ENCODE measurements at regions not wholly inside any gene's neighbourhood (a gene's known extent, or its start where the extent isn't known, plus 50 kb on each side); places are given as distances from the start of the nearest gene placed in this dataset.

DNA sequence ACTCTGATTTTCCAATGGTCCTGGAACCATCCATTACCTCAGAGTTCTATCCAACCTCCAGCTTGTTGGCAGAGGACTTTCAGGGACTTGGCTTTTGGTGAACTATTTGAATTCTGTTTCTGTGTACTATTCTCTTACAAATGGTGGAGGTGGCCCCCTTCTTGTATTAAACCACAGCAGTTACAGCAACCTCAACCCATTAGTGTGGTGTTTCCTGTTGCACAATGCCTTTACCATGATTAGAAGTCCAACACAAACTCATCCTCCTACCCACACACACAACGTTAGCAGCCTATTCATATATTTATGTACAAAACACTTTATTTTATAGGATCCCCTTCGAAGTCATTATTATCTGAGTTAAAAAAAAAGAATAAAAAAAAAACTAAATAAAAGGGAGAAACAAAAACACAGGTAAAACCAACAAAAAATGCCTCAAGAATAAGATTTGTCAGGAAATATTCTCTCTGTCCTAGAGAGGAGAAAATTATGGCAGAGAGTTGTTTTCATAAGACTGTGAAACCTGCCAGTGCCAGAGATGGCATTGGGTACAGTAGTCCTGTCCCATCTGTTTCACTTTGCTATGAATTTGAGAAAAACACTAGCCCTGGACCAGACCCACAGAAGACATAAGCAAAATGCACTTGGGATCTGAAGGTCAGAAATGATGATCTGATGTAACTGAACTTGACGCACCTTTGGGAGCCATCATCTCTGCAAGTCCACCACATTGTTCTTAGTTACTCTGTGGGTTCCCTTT, 1896.0 kb upstream of the PIK3C3 start:
- ATAC-seq (no peak), DNase-seq (no peak)
- Histone ChIP-seq H3K9me3 (no peaks in the 10 kb centered on the region), H3K27ac (no peak overlapping the region), H3K27me3 (ENCODE audit: low read depth) (no peaks in the 10 kb centered on the region), H3K4me3 (no peak overlapping the region), H3K36me3 (no peaks in the 10 kb centered on the region), H3K4me1 (no peaks in the 10 kb centered on the region)
- intact Hi-C loops (cut with DNase I): no loop called here
- TF ChIP-seq, protein P1, sequence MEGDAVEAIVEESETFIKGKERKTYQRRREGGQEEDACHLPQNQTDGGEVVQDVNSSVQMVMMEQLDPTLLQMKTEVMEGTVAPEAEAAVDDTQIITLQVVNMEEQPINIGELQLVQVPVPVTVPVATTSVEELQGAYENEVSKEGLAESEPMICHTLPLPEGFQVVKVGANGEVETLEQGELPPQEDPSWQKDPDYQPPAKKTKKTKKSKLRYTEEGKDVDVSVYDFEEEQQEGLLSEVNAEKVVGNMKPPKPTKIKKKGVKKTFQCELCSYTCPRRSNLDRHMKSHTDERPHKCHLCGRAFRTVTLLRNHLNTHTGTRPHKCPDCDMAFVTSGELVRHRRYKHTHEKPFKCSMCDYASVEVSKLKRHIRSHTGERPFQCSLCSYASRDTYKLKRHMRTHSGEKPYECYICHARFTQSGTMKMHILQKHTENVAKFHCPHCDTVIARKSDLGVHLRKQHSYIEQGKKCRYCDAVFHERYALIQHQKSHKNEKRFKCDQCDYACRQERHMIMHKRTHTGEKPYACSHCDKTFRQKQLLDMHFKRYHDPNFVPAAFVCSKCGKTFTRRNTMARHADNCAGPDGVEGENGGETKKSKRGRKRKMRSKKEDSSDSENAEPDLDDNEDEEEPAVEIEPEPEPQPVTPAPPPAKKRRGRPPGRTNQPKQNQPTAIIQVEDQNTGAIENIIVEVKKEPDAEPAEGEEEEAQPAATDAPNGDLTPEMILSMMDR (IDR thresholded peaks at IDR 0.05): no peak

DNA sequence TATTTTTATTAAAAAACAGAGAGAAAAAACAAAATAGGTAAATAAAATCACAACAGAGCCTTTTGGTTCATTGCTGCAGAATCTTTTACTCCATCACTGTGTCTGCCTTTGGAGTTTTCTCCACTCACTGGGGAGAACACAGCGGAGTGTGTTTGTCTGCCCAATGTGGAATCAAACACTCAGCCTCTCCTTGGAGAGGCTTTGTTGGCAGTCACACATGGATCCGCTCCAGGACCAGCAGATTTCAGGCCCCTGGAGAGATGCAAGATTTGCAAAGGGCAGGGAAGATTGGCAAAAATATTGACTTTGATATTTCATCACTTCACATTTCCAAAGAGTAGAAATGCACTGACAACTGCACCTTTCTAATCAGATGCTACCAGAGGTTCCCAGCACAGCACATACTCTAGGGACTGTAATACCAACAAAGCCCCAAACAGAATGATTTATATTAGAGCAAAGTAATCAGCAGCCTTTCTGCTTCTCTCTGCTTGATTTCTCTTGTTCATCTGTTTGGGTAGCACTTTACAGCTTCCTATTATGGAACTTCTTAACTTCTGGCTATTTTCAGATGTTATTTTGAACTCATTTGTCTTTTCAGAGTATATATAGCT, 1898.8 kb upstream of the PIK3C3 start:
- DNase-seq (no peak), ATAC-seq (no peak)
- TF ChIP-seq, protein P1 (IDR thresholded peaks at IDR 0.05): no peak

DNA sequence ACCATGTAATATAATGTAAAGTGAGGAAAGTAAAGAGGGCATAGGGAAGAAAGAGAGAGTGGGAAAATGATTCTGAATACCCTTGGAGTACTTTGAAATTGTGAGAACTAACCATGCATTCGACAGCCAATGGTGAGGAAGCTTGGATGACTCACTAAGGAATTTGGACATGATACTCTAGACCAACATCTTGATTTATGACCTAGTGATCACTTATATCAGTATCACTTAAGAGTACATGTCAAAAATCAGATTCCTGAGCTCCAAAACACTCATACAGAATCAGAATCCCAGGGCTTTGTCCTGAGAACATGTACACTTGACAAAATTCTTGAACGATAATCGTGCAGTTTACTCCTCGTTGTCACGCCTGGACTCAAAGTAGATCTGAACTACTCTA, 1899.8 kb upstream of the PIK3C3 start:
- H3K4me3 ChIP-seq: no peak overlapping the region
- ATAC-seq: no peak
- intact Hi-C loops (cut with DNase I): no loop called here
- no peaks in the 10 kb centered on the region for H3K36me3 ChIP-seq
- H3K9me3 ChIP-seq: no peaks in the 10 kb centered on the region
- no peak overlapping the region for H3K27ac ChIP-seq
- H3K4me1 ChIP-seq: no peaks in the 10 kb centered on the region
- no peak for DNase-seq
- no peaks in the 10 kb centered on the region for H3K27me3 ChIP-seq (ENCODE audit: low read depth)
- TF ChIP-seq, protein P1 (IDR thresholded peaks at IDR 0.05): no peak

More for the DNA sequence above, 1898.8 kb upstream of the PIK3C3 start:
- intact Hi-C loops (cut with DNase I): no loop called here
- H3K36me3 ChIP-seq: no peaks in the 10 kb centered on the region
- no peaks in the 10 kb centered on the region for H3K9me3 ChIP-seq
- no peaks in the 10 kb centered on the region for H3K27me3 ChIP-seq (ENCODE audit: low read depth)
- no peaks in the 10 kb centered on the region for H3K4me1 ChIP-seq
- H3K4me3 ChIP-seq: no peak overlapping the region
- H3K27ac ChIP-seq: no peak overlapping the region

DNA sequence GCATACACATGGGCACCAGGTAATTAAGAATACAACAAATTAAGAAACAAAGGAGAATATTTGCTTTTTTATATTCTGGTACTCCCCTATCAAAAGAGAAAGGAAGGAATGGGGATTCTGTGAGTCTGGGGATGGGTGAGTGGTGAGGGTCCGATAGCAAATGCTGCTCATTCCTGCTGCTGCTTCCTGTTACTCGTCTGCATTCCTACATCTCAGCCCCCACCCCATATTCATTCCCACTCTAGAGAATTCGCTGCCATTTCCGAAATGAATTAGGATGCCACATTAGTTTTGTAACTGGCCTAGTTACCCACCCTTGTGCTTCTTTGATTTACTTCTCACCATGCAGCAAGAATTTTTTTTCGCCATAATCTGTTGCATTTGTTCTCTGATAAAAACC, 1905.3 kb upstream of the PIK3C3 start:
- no peaks in the 10 kb centered on the region for H3K9me3 ChIP-seq
- no peaks in the 10 kb centered on the region for H3K27me3 ChIP-seq (ENCODE audit: low read depth)
- no peak overlapping the region for H3K4me3 ChIP-seq
- TF ChIP-seq, protein P1 (IDR thresholded peaks at IDR 0.05): no peak
- intact Hi-C loops (cut with DNase I): no loop called here
- DNase-seq: no peak
- no peaks in the 10 kb centered on the region for H3K36me3 ChIP-seq
- H3K4me1 ChIP-seq: no peaks in the 10 kb centered on the region
- no peak overlapping the region for H3K27ac ChIP-seq
- ATAC-seq: no peak

DNA sequence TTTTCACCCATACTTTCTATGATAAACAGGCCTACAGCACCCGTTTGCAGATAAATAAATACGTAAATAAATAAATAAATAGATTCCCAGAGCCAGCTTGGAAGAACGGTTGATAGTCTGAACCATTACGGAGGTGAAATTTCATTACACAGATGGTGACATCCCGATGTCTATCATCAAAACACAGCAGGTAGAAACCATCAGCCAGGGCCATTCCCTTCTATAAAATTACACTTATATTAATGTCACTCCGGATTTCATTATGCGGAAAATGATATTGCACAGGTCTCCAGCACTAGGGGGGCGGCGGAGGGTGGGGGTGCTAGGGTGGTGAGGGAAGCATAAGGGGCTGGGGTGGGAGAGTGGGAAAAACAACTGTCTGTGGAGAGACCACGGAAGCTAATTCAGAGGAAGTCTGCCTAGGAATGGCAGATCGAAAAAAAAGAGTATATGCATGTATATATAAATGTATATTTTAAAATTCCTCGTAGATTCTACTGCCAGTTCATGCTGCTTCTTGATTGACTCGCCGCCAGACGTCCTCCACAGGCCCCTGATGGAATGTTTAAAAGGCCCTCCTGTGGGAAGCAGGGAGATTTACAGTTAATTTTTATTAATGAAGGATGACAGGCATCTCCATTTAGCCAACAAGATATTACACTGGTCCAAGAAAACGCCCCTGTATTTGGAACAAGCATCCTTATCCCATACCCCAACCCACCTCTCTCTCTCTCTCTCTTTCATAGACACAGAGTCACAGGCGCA, 1906.0 kb upstream of the PIK3C3 start:
- DNase-seq (no peak), ATAC-seq (no peak)
- H3K27ac ChIP-seq: no peak overlapping the region
- TF ChIP-seq, protein P1 (IDR thresholded peaks at IDR 0.05): no peak
- no peaks in the 10 kb centered on the region for H3K4me1 ChIP-seq
- no peaks in the 10 kb centered on the region for H3K9me3 ChIP-seq
- H3K36me3 ChIP-seq: no peaks in the 10 kb centered on the region
- H3K4me3 ChIP-seq: no peak overlapping the region
- no peaks in the 10 kb centered on the region for H3K27me3 ChIP-seq (ENCODE audit: low read depth)
- intact Hi-C loops (cut with DNase I): no loop called here
